ENCODE measurements at regions not wholly inside any gene's neighbourhood (a gene's known extent, or its start where the extent isn't known, plus 50 kb on each side); places are given as distances from the start of the nearest gene placed in this dataset.

DNA sequence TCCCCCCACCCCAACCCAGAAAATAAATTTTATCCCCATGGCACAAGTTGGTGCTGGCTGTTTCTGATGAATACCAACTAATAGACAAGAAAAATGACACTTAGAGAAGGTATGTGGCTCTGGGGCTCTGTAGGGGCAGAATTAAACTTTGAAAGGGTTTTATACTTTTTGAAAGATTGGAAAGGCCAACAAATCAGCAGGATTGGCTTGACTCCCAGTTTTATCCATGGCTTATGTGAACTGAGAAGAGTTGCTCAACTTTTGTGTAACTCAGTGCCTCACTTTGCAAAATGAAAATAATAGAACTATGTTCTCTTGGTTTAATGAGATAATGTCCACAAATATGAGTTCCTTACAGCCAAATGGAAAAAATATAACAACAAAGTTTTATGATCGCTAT, 288.9 kb upstream of the KIF2A start:
- TF ChIP-seq, protein P1, sequence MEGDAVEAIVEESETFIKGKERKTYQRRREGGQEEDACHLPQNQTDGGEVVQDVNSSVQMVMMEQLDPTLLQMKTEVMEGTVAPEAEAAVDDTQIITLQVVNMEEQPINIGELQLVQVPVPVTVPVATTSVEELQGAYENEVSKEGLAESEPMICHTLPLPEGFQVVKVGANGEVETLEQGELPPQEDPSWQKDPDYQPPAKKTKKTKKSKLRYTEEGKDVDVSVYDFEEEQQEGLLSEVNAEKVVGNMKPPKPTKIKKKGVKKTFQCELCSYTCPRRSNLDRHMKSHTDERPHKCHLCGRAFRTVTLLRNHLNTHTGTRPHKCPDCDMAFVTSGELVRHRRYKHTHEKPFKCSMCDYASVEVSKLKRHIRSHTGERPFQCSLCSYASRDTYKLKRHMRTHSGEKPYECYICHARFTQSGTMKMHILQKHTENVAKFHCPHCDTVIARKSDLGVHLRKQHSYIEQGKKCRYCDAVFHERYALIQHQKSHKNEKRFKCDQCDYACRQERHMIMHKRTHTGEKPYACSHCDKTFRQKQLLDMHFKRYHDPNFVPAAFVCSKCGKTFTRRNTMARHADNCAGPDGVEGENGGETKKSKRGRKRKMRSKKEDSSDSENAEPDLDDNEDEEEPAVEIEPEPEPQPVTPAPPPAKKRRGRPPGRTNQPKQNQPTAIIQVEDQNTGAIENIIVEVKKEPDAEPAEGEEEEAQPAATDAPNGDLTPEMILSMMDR (IDR thresholded peaks at IDR 0.05; ENCODE audit: insufficient read depth, low read length): no peak
- DNase-seq (ENCODE audit: low read depth): peak; percentile 17
- H3K4me3 ChIP-seq (ENCODE audit: low read depth, low read length): no peak overlapping the region

DNA sequence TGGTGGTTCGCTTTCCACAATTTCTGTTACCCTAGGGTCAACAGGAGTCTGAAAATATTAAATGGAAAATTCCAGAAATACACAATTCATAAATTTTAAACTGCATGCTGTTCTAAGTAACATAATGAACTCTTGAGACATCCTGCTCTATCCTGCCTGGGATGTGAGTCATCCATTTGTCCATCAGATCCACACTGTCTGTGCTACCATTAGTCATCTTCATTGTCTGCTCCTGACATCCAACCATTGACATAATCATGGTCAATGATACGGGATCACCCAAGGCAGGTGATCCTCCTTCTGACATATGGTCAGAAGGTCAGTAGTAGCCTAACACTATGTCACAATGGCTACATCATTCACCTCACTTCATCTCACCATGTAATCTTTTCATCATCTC, 276.7 kb upstream of the KIF2A start:
- H3K4me3 ChIP-seq (ENCODE audit: low read depth, low read length): no peak overlapping the region
- DNase-seq (ENCODE audit: low read depth): no peak
- TF ChIP-seq, protein P1 (IDR thresholded peaks at IDR 0.05; ENCODE audit: insufficient read depth, low read length): no peak

DNA sequence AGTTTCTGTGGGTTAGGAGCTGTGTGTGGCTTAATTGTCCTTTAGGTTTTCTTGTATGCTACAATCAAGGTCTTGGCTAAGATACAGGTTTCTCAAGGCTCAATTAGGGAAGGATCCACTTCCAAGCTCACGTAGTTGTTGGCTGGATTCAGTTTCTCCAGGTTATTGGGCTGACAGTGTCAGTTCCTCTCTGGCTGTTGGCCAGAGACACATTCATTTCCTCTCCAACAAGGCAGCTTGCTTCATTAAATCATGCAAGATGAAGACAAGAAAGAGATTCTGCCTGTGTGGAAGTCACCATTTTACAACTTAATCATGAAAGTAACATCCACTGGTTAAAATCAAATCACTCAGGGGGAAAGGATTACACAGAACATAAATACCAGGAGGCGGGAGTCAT, 275.7 kb upstream of the KIF2A start:
- TF ChIP-seq, protein P1 (IDR thresholded peaks at IDR 0.05; ENCODE audit: insufficient read depth, low read length): no peak
- no peak for DNase-seq (ENCODE audit: low read depth)
- H3K4me3 ChIP-seq (ENCODE audit: low read depth, low read length): no peak overlapping the region

DNA sequence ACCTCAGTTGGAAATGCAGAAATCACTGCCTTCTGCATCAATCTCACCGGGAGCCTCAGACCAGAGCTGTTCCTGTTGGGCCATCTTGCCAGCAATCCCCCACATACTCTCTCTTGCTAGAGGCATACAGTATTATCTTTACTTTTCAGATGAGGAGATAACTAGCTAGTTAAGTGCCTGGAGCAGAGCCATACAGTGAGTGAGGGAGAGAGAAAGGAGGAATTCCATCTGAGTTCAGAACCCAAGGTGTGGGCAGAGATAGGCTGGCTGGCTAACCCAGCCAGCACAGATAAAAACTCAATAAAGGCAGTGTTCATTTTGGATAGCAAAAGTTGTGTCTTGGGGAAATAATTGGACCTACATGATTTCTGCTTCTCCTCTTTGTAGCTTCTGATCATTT, 268.0 kb upstream of the KIF2A start:
- no peak overlapping the region for H3K4me3 ChIP-seq (ENCODE audit: low read depth, low read length)
- TF ChIP-seq, protein P1 (IDR thresholded peaks at IDR 0.05; ENCODE audit: insufficient read depth, low read length): no peak
- no peak for DNase-seq (ENCODE audit: low read depth)

DNA sequence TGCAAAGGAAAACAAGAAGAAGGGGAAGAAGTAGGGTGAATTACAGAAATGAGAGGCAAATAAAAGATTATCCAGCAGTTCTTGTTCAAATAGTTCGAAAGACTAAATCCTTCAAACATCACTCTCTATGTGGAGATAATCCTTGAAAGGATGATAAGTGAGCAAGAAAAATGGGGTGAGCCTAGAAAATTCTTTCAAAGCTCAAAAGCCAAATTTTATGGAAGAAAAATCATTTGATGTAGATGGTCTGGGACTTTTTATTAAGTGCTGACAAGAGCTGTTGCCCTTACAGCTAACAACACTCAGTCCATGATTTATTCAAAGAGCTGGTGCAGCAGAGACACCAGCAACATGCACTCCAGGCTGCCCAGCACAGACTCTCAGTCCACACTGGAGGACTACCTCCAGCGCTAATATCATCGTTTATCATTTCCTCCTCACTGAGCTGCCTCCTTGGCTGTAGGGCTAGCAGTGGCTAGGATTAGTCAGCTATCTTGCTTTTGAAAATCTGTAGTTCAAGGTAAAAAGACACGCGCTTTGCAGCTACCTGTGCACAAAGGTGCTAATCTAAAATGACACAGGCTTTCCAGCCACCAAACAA, 264.8 kb upstream of the KIF2A start:
- H3K4me3 ChIP-seq (ENCODE audit: low read depth, low read length): no peak overlapping the region
- TF ChIP-seq, protein P1 (IDR thresholded peaks at IDR 0.05; ENCODE audit: insufficient read depth, low read length): no peak
- DNase-seq (ENCODE audit: low read depth): no peak

DNA sequence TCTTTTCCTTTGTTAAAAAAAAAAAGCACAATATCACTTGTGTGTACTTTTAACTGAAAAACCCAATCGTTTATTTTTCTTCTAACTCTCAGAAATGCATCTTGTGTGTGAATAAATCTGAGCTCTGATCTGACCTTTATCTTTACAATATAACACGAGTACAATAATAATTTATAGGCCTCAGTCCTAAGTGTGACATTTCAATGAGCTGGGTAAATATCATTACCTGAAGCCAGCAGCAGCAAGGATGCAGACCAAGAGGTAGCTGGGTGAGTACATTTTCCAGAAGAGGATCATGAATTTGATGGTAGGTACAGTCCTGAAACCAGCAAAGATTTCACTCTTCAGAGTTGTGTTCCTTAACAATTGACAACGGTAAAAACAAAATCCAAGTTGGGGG, 264.0 kb upstream of the KIF2A start:
- no peak overlapping the region for H3K4me3 ChIP-seq (ENCODE audit: low read depth, low read length)
- TF ChIP-seq, protein P1 (IDR thresholded peaks at IDR 0.05; ENCODE audit: insufficient read depth, low read length): no peak
- no peak for DNase-seq (ENCODE audit: low read depth)

Measured in fibroblast of the aortic adventitia (primary cell).